ENCODE measurements at regions not wholly inside any gene's neighbourhood (a gene's known extent, or its start where the extent isn't known, plus 50 kb on each side); places are given as distances from the start of the nearest gene placed in this dataset.

DNA sequence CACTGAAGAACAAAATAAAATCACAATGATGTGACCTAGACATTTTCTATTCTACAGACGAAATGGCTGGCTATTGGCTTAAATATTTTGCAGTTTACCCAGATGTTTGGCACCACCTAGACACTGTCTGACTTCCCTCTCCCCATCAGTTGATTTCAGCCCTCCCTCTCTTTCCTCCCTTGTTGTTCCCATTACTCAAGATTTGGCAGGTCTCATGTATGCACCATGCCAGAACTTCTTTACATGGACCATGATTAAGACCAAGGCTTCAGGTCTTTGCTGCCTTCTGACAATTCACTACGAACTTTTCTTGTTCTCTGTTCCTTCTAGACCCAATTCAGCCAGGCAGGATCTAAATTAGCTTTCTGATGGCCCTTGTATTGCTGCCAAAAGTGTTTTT lies 66.6 kb upstream of the GDNF start:
- DNase-seq, result no peak

GRCh38 chr5:37905230-37905629 lies 65.4 kb upstream of the GDNF start:
- DNase-seq, result no peak

DNA sequence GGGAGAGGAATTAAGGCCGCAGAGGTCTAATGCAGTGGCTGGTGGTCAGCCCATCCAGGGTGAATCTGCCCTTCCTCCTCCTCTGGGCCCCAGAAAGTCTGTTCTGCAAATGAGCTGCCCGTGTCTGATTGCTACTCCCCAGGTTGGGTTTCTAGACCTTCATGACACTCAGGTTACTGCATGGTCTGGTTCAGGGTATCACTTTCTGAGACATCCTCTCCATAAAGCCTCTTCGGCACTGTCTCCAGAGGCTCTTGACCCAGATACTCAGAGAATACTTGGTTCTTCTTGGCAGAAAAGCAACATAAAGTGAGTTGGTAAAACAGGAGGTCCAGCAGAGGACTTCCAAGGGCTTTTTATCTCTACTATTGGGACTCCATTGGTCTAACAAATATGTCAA lies 62.5 kb upstream of the GDNF start:
- DNase-seq, result no peak

- peak; percentile 18 for DNase-seq
Observed at GRCh38 chr5:37900692-37901091, 60.9 kb upstream of the GDNF start.

- DNase-seq, result no peak
Observed at GRCh38 chr5:37899037-37899436, 59.2 kb upstream of the GDNF start.

- DNase-seq, result no peak
Observed at GRCh38 chr5:37896159-37896558, 56.3 kb upstream of the GDNF start.

GRCh38 chr5:37893434-37894134 lies 53.7 kb upstream of the GDNF start:
- no peak for DNase-seq

- no peak for DNase-seq
Observed at GRCh38 chr5:37892586-37892985, 52.7 kb upstream of the GDNF start.

- no peak for DNase-seq
Observed at GRCh38 chr5:37891832-37892231, 52.0 kb upstream of the GDNF start.

DNA sequence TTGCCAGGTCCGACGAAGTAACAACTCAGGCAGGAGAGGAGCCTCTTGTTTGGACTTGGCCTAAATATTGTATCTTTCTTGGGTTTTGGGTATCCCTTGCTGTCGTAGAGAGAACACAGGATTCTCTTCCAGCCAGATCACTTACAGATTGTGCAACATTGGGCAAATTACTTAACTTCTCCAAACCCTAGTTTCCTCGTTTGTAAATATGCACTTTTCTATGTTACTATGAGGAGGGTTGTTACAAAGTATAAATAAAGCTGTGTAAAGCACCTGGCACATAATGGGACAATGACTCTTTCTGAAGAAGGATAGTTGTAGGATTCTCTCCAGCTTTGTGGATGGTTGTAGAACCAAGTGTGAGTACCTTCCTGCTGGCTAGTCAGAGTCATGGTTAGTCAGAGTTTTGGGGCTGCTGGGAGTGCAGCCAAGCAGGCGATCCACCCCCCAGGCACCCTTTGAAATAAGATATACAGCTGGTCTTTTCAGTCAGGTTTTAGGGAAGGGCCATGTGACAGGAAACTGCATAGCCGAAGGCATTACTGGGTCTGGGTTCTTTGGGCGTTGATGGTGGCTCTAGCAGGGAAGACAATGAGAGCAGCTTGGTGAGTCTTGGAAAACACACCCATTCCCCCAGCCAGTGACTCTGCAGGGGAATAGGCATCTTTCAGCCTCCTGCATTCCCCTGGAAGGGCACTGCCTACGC lies 49.9 kb upstream of the GDNF start:
- no peak for DNase-seq
